MCF 10A (cell line): ENCODE measurements at regions not wholly inside any gene's neighbourhood (a gene's known extent, or its start where the extent isn't known, plus 50 kb on each side); places are given as distances from the start of the nearest gene placed in this dataset.
A peak's percentile ranks its signal among the peaks of the same experiment; 100 is the strongest.

ENCODE experiments used
- BruUV-seq: library from RNA; stranded (reverse); fragments of 400-500 nt; replicated peaks from 2 replicates; lab custom pipeline; 2021; lab: Mats Ljungman, UMichigan
- CTCF ChIA-PET: fragments of 300-600 bp; sonication (Branson Sonifier 250); formaldehyde crosslinking; extraction: SDS; loops from one replicate; lab custom pipeline; 2021; ENCODE audit warnings: antibody characterized with exemption, inconsistent platforms; lab: Yijun Ruan, JAX
- POLR2A ChIA-PET: fragments of 300-600, 350-650 bp; sonication (Branson Sonifier 250); formaldehyde crosslinking; extraction: SDS; loops from one replicate; lab custom pipeline; 2020; ENCODE audit warnings: antibody characterized with exemption, inconsistent platforms; lab: Yijun Ruan, JAX
- DNase-seq: peaks from one replicate; pipeline ENCODE4 v3.0.0-alpha.2; 2018; ENCODE audit not compliant: unreplicated experiment
- H3K27ac Mint-ChIP-seq: one replicate; pipeline ENCODE4 v1.8.0; 2022; ENCODE audit warnings: mild to moderate bottlenecking, low read depth, mixed read lengths; ENCODE audit not compliant: unreplicated experiment
- H3K27me3 Mint-ChIP-seq: one replicate; pipeline ENCODE4 v1.8.0; 2022; ENCODE audit warnings: mixed read lengths; ENCODE audit not compliant: insufficient read depth, unreplicated experiment
- H3K36me3 Mint-ChIP-seq: one replicate; pipeline ENCODE4 v1.8.0; 2022; ENCODE audit warnings: mild to moderate bottlenecking, moderate library complexity, mixed read lengths; ENCODE audit not compliant: insufficient read depth, unreplicated experiment
- H3K4me1 Mint-ChIP-seq: one replicate; pipeline ENCODE4 v1.8.0; 2022; ENCODE audit warnings: mixed read lengths; ENCODE audit not compliant: insufficient read depth, unreplicated experiment
- H3K4me3 Mint-ChIP-seq: one replicate; pipeline ENCODE4 v1.8.0; 2022; ENCODE audit warnings: mild to moderate bottlenecking, moderate library complexity, mixed read lengths; ENCODE audit not compliant: unreplicated experiment
- H3K9me3 Mint-ChIP-seq: one replicate; pipeline ENCODE4 v1.8.0; 2022; ENCODE audit warnings: mixed read lengths; ENCODE audit not compliant: unreplicated experiment
- CTCF ChIP-seq: fragments of 200-600 bp; IDR thresholded peaks from one replicate; pipeline ENCODE4 v1.8.0; 2022; ENCODE audit warnings: antibody characterized with exemption, mild to moderate bottlenecking; ENCODE audit not compliant: unreplicated experiment
- intact Hi-C: fragments of 100-400 bp; cut with micrococcal nuclease; formaldehyde crosslinking; loops from 2 replicates; pipeline ENCODE4 v1.14.1; 2022

- Mint-ChIP-seq H3K4me3 (no peak overlapping the region), H3K27me3 (peaks cover 27% of the 10 kb centered on the region), H3K4me1 (no peaks in the 10 kb centered on the region), H3K9me3 (peaks cover 24% of the 10 kb centered on the region), H3K27ac (peak overlapping the region; percentile 44), H3K36me3 (no peaks in the 10 kb centered on the region)
- ChIA-PET CTCF (interaction anchor here (0.6 kb wide), 1 partner anchor 697 kb away, joined by 3 read pairs; no protein-coding TSS in a partner anchor), POLR2A (no interaction called here)
- TF ChIP-seq CTCF = no peak
- BruUV-seq = no TSS peak
- DNase-seq = no peak
- intact Hi-C loops = no loop called here
Measured at GRCh38 chrX:101999644-102000539, 68.1 kb upstream of the ZMAT1 start.

GRCh38 chrX:101993335-101993734 lies 61.5 kb upstream of the ZMAT1 start:
- DNase-seq = no peak
- no peak for TF ChIP-seq CTCF
- H3K4me1 Mint-ChIP-seq = no peaks in the 10 kb centered on the region
- H3K36me3 Mint-ChIP-seq = no peaks in the 10 kb centered on the region
- H3K27ac Mint-ChIP-seq = no peak overlapping the region
- peaks cover 2% of the 10 kb centered on the region for H3K27me3 Mint-ChIP-seq
- CTCF ChIA-PET = no interaction called here
- peaks cover 8% of the 10 kb centered on the region for H3K9me3 Mint-ChIP-seq
- H3K4me3 Mint-ChIP-seq = no peak overlapping the region
- no TSS peak for BruUV-seq
- POLR2A ChIA-PET = no interaction called here
- intact Hi-C loops = no loop called here

GRCh38 chrX:101986586-101986985 lies 54.8 kb upstream of the ZMAT1 start:
- H3K4me3 Mint-ChIP-seq = no peak overlapping the region
- no peak for TF ChIP-seq CTCF
- no peaks in the 10 kb centered on the region for H3K36me3 Mint-ChIP-seq
- BruUV-seq = no TSS peak
- ChIA-PET CTCF (no interaction called here), POLR2A (no interaction called here)
- no peaks in the 10 kb centered on the region for H3K27me3 Mint-ChIP-seq
- intact Hi-C loops = no loop called here
- no peaks in the 10 kb centered on the region for H3K9me3 Mint-ChIP-seq
- DNase-seq = peak; percentile 4
- no peaks in the 10 kb centered on the region for H3K4me1 Mint-ChIP-seq
- H3K27ac Mint-ChIP-seq = peak overlapping the region; percentile 70
